GM19397 (cell line): ENCODE measurements at regions not wholly inside any gene's neighbourhood (a gene's known extent, or its start where the extent isn't known, plus 50 kb on each side); places are given as distances from the start of the nearest gene placed in this dataset.

Experiments
- ATAC-seq: cut with Tn5 transposase; IDR thresholded peaks from one replicate; pipeline ENCODE4 v1.9.1; 2021; ENCODE audit warnings: mild to moderate bottlenecking, moderate library complexity; ENCODE audit not compliant: unreplicated experiment

- ATAC-seq: no peak
These were observed 629.8 kb downstream of the ETV1 start for GRCh38 chr7:13359656-13360055.

DNA sequence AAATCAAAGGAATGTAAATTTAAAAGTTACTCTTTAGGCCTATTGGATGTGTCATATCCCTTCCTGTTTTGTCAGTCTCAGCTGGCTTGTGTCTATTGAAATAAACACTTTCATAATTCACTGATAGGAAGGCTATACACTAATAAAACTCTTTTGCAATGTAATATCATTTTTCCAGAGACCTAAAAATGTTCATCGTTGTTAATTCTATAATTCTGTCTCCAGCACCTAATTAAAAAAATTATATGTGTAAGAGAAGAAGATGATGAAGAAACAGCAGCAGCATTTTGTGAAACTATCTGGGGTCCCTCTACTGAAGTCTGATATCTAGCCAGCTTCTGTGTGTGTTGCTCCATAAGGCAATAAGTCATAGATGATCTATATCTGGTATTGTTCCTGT, 602.7 kb downstream of the ETV1 start:
- no peak for ATAC-seq

GRCh38 chr7:13407911-13408310, 581.6 kb downstream of the ETV1 start:
- ATAC-seq: no peak

DNA sequence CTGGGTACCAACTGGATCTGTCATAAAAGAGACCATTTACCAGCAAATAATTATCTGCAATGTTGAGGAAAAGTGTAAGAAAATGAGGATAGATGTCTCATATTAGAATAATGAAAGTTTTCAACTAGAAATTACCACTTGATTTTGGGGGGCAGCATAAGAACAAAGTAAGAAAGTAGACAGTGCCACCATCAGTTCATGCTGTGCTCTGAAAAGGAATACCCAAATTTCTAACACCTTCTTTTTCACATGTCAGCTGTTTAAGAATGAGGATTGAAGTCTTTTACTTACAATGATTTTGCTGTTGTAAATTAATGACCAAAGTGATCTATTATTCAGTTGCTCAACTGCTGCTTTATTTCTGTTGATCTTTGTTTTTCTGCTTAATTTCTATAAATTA, 578.3 kb downstream of the ETV1 start:
- ATAC-seq: no peak

DNA sequence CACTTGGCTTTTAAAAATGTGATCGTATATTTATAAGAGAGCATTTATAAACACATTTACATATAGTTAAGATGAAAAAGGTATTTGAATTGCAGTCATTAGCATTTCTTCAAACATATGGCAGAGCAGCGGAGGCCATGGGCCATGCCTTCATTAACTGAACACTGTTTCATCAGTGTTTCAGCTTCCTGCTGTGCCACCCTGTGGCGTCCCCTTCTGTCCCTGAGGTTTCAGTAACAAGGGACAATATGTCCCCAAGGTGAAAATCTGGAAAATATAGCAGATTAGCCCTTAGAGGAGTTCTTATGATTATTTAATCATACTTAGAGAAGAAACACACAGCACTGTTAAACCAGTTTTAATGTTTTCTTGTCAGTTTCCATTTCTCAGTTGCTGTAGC, 577.8 kb downstream of the ETV1 start:
- ATAC-seq: no peak

- no peak for ATAC-seq
These were observed 575.3 kb downstream of the ETV1 start for GRCh38 chr7:13414181-13414580.

- ATAC-seq: no peak
These were observed 574.8 kb downstream of the ETV1 start for GRCh38 chr7:13414661-13415107.

DNA sequence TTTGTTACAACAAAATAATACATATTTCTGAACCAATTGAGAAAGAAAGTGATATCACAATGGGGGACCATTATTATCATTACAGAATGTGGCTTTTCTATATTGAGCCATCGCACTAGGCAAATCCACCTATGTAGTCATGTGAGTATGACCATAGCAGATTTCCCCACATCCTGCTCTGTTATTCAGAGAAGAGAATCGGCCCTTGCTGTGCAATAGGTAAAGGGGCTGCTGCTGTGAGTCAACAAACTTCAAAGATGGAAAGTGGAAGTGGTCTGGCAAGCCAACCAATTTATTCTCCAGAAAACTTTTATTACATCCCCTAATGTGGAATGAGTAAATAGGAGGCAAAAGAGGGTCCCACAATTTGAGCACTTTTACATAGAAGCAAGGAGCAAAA, 573.4 kb downstream of the ETV1 start:
- no peak for ATAC-seq

- no peak for ATAC-seq
These were observed 572.9 kb downstream of the ETV1 start for GRCh38 chr7:13416544-13416943.

- no peak for ATAC-seq
These were observed 568.7 kb downstream of the ETV1 start for GRCh38 chr7:13420726-13421125.

GRCh38 chr7:13421776-13422175, 567.7 kb downstream of the ETV1 start:
- ATAC-seq: no peak

- no peak for ATAC-seq
These were observed 555.5 kb downstream of the ETV1 start for GRCh38 chr7:13433946-13434345.

DNA sequence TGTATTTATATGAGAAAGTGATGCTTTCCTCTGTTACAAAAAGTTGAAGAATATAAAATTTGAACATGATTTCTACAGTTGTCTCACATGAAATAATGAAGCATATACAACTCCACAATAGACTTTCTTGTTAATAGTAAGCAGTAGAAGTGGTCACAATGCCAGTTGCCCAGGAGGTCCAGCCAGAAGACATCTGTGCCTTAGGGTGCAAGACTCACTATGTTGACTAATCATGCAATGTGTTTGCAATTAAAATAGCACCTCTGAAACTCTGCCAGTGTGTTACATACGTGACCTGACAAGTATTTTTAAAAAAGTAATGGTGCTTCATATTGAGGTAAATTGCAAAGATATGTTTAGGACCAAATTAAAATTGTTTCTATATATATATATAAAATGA, 547.2 kb downstream of the ETV1 start:
- no peak for ATAC-seq

- ATAC-seq: no peak
These were observed 541.8 kb downstream of the ETV1 start for GRCh38 chr7:13447637-13448036.

DNA sequence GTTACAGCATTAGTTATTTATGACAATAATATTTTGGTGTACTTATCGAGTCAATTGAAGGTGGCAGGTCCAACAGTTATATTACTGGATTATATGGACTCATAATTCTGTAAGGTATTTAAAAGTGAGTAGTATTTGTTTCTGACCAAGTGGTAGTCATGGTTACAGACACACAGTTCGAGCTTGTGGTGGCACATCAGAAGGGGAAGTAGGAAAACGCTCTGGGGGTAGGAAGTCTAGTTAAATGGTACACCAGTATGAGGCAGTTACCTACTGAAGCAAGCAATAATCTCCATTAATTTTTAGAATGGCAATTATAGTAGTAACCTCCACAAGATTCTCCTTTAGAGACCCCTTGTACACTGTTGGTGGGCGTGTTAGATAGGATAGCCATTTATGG, 541.2 kb downstream of the ETV1 start:
- ATAC-seq: no peak

DNA sequence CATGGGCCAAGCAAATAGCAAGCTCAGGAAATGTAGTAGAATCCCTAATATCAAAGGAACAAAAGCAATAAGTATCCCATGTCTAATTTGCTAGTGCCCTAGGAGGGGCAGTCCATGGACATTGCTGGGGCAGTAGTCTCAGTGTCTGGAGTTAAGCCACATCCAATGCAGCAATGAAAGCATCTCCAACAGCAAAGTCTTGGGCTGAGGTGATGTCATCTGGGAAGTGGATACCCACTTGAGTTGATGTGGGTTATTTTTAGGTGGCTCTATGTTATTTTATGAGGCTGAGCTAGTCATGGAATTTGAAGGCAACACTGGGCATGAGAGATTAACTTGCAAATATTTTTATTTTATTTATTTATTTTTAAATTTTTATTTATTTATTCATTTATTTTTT, 540.0 kb downstream of the ETV1 start:
- ATAC-seq: no peak

DNA sequence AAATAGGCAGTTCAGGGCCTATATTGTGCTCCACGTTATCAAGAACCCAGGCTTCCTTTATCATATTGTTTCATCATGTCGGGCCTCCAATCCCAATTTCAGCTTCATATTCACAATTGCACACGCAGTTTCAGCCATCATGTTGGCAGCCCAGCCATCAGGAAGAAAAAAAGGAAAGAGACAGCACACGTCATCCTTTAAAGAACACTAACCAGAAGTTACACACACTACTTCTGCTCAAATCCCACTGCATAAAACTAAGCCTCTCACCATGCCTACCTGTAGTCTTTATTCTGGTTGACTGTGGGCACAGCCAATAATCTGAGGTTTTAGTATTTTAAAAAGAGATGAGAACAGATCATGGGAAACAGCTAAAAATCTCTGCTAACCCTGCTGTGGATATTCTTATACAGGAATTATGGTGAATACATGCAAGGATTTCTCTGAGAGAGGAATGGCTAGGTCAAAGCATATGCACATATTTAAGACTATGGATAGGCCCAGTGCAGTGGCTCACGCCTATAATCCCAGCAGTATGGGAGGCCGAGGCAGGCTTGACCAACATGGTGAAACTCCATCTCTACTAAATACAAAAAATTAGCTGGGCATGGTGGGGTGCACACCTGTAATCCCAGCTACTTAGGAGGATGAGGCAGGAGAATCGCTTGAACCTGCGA, 534.4 kb downstream of the ETV1 start:
- ATAC-seq: no peak

- ATAC-seq: no peak
These were observed 531.7 kb downstream of the ETV1 start for GRCh38 chr7:13457790-13458189.

GRCh38 chr7:13466874-13467547, 522.5 kb downstream of the ETV1 start:
- no peak for ATAC-seq

DNA sequence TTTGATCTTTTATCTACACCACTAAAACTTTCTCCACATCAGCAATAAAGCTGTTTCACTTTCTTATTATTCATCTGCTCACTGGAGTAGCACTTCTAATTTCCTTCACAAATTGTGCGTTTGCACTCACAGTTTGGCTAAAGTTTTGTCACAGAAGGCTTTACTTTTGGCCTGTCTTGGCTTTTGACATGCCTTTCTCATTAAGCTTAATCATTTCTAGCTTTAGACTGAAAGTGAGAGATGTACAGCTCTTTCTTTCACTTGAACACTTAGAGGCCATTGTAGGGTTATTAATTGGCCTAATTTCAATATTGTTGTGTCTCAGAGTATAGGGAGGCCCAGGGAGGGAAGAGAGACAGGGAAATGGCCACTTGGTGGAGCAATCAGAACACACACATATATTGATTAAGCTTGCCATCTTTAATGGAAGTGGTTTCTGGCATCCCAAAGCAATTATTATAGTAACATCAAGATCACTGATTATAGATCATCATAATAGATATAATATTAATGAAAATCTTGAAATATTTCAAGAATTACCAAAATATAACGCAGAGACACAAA, 512.5 kb downstream of the ETV1 start:
- ATAC-seq: no peak

GRCh38 chr7:13489386-13489785, 500.1 kb downstream of the ETV1 start:
- ATAC-seq: no peak

DNA sequence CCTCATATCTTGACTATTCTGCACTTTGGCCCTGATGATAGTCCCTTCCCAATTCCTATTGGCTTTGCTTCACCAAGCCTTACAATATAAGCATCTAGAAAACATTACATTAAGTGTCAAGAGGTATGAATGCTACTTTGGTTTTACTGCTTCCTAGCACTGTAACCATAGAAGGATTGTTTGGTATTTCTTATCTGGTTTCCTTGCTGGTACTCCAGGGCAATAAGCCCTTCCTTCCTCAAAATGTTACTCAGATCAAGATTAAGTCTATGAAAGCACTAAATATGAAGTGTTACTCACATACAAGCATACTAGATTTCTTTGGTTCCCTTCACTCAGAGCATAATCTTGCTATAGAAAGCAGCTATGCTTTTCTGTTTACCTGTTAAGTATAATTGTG, 492.5 kb downstream of the ETV1 start:
- ATAC-seq: no peak
